ENCODE measurements at regions not wholly inside any gene's neighbourhood (a gene's known extent, or its start where the extent isn't known, plus 50 kb on each side); places are given as distances from the start of the nearest gene placed in this dataset.

GRCh38 chr13:106105153-106105552 is 430.3 kb downstream of the EFNB2 start:
- TF ChIP-seq CTCF (conservative IDR thresholded peaks at IDR 0.05; ENCODE audit: low read depth in 2 of 2) (no peak), EZH2 (IDR thresholded peaks at IDR 0.05; ENCODE audit: low read depth, unreplicated experiment) (no peak), POLR2AphosphoS5 (IDR thresholded peaks at IDR 0.05; ENCODE audit: low read depth) (no peak), EZH2phosphoT487 (IDR thresholded peaks at IDR 0.05; ENCODE audit: unreplicated experiment) (no peak), JUNB (IDR thresholded peaks at IDR 0.05; ENCODE audit: unreplicated experiment) (no peak)
- TF ChIP-seq, protein P1, sequence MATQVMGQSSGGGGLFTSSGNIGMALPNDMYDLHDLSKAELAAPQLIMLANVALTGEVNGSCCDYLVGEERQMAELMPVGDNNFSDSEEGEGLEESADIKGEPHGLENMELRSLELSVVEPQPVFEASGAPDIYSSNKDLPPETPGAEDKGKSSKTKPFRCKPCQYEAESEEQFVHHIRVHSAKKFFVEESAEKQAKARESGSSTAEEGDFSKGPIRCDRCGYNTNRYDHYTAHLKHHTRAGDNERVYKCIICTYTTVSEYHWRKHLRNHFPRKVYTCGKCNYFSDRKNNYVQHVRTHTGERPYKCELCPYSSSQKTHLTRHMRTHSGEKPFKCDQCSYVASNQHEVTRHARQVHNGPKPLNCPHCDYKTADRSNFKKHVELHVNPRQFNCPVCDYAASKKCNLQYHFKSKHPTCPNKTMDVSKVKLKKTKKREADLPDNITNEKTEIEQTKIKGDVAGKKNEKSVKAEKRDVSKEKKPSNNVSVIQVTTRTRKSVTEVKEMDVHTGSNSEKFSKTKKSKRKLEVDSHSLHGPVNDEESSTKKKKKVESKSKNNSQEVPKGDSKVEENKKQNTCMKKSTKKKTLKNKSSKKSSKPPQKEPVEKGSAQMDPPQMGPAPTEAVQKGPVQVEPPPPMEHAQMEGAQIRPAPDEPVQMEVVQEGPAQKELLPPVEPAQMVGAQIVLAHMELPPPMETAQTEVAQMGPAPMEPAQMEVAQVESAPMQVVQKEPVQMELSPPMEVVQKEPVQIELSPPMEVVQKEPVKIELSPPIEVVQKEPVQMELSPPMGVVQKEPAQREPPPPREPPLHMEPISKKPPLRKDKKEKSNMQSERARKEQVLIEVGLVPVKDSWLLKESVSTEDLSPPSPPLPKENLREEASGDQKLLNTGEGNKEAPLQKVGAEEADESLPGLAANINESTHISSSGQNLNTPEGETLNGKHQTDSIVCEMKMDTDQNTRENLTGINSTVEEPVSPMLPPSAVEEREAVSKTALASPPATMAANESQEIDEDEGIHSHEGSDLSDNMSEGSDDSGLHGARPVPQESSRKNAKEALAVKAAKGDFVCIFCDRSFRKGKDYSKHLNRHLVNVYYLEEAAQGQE (IDR thresholded peaks at IDR 0.05; ENCODE audit: unreplicated experiment): no peak

Measured in GM23338 (cell line).